ENCODE measurements at regions not wholly inside any gene's neighbourhood (a gene's known extent, or its start where the extent isn't known, plus 50 kb on each side); places are given as distances from the start of the nearest gene placed in this dataset.

DNA sequence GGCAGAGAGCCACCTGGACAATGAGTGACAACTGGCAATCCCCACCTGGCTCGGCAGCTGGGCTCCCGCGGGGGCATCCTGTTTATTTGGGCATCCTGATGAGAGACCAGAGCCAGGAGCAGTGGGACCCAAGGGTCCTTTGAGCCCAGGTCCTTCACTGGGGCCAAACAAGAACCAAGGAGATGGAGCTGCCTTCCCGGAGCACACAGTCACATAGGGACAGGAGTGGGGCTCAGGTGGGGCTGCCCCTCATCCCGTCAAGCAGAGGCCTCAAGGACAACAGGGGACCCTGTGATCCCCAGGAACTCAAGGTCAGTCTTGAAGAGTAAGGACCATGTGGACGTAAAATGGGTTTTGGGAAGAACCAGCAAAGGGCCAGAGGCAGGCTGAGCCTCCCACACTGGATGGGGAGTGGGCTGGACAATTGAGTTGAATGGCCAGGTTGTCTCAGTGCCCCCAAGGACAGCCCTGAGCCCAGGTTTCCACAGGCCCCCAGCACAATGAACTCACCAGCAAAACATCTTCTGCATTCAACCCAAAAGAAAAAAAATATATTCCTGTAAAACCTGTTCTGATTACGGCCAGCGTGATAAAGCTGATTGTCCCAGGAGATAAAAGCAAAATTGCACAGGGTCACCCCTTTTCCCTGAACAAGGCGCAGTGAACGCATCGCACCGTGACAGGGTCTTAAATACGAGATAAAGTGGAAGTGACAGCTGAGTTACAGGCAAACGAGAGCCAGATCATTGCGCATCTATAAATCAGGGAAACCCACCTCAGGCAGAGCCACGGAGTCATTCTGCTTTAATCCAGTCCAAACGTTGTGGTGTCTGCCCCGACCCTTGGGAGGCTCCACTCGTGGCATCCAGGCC is 86.2 kb downstream of the ANKRD60 start:
- no peak overlapping the region for H3K18ac ChIP-seq (ENCODE audit: low read length)
- peaks cover 3% of the 10 kb centered on the region for H3K79me1 ChIP-seq (ENCODE audit: low read length)
- H3K4me3 ChIP-seq (ENCODE audit: low read depth, low read length) = no peak overlapping the region
- peaks cover 9 to 11% of the 10 kb centered on the region in 2 experiments for H3K4me1 ChIP-seq (ENCODE audit: control insufficient read depth in 1 of 2, insufficient read depth in 2 of 2, low read length in 2 of 2)
- H2AK5ac ChIP-seq (ENCODE audit: low read length) = no peak overlapping the region
- H2BK12ac ChIP-seq (ENCODE audit: low read length) = no peak overlapping the region
- H3K27ac ChIP-seq (ENCODE audit: low read depth, low read length) = no peak overlapping the region
- no peak overlapping the region for H4K8ac ChIP-seq (ENCODE audit: low read depth, low read length)
- no peak overlapping the region for H2BK5ac ChIP-seq (ENCODE audit: low read depth, low read length, poor library complexity)
- no peak overlapping the region for H3K14ac ChIP-seq (ENCODE audit: low read length)
- DNase-seq = peak; percentile 49 to 84
- no peak overlapping the region for H3K23ac ChIP-seq (ENCODE audit: low read length)
- H3K9ac ChIP-seq (ENCODE audit: low read length) = no peak overlapping the region
- H3K9me3 ChIP-seq (ENCODE audit: insufficient read depth, low read depth, low read length) = peaks cover 8% of the 10 kb centered on the region
- H4K91ac ChIP-seq (ENCODE audit: low read depth, low read length) = peak overlapping the region; percentile 7
- no peaks in the 10 kb centered on the region for H3K79me2 ChIP-seq (ENCODE audit: control insufficient read depth, insufficient read depth, low read length, poor library complexity)
- H3K4me2 ChIP-seq (ENCODE audit: low read length) = no peak overlapping the region
- no peak overlapping the region for H2AFZ ChIP-seq (ENCODE audit: insufficient read depth, low read length, poor library complexity)
- peak overlapping the region; percentile 2 for H2BK120ac ChIP-seq (ENCODE audit: insufficient read depth, low read length, poor library complexity)
- no peaks in the 10 kb centered on the region for H3K36me3 ChIP-seq (ENCODE audit: control insufficient read depth in 1 of 2, insufficient read depth in 2 of 2, low read length in 2 of 2)
- H3K4ac ChIP-seq (ENCODE audit: low read depth, low read length) = no peak overlapping the region
- H3K27me3 ChIP-seq (ENCODE audit: insufficient read depth, low read length) = no peaks in the 10 kb centered on the region
- no CpG with 5 or more reads among the region's 19 CpGs for WGBS (ENCODE audit: extremely low coverage, insufficient coverage, insufficient read length)
- H4K12ac ChIP-seq (ENCODE audit: low read depth, low read length) = no peak overlapping the region

DNA sequence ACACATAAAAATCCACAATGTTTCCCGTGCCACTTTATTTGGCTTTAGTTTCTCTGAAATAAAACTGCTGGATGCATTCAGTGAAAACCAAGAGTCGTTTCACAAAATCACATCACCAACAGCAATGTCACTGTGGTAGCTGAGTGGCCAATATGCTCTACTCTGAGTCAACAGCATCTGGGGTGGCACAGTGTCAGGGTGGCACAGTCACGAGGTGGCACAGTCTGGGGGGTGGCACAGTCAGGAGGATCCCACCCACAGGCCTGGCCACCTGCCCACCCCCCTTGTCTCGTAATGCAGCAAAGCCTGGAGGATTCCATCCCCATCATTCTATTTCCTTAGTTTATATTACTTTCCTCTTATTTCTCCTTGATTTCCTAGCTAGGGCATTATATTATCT is 87.0 kb downstream of the ANKRD60 start:
- Histone ChIP-seq H2BK12ac (ENCODE audit: low read length) (no peak overlapping the region), H3K9me3 (ENCODE audit: insufficient read depth, low read depth, low read length) (peaks cover 7% of the 10 kb centered on the region), H3K9ac (ENCODE audit: low read length) (no peak overlapping the region), H3K79me1 (ENCODE audit: low read length) (peaks cover 3% of the 10 kb centered on the region), H3K36me3 (ENCODE audit: control insufficient read depth in 1 of 2, insufficient read depth in 2 of 2, low read length in 2 of 2) (no peaks in the 10 kb centered on the region), H3K23ac (ENCODE audit: low read length) (no peak overlapping the region), H4K12ac (ENCODE audit: low read depth, low read length) (no peak overlapping the region), H3K4ac (ENCODE audit: low read depth, low read length) (no peak overlapping the region), H3K4me1 (ENCODE audit: control insufficient read depth in 1 of 2, insufficient read depth in 2 of 2, low read length in 2 of 2) (peaks cover 9 to 11% of the 10 kb centered on the region in 2 experiments), H3K14ac (ENCODE audit: low read length) (no peak overlapping the region), H2BK5ac (ENCODE audit: low read depth, low read length, poor library complexity) (no peak overlapping the region), H4K8ac (ENCODE audit: low read depth, low read length) (no peak overlapping the region), H3K4me2 (ENCODE audit: low read length) (no peak overlapping the region), H2AK5ac (ENCODE audit: low read length) (no peak overlapping the region), H3K79me2 (ENCODE audit: control insufficient read depth, insufficient read depth, low read length, poor library complexity) (no peaks in the 10 kb centered on the region), H3K27me3 (ENCODE audit: insufficient read depth, low read length) (no peaks in the 10 kb centered on the region), H3K4me3 (ENCODE audit: low read depth, low read length) (no peak overlapping the region), H4K91ac (ENCODE audit: low read depth, low read length) (no peak overlapping the region), H2AFZ (ENCODE audit: insufficient read depth, low read length, poor library complexity) (no peak overlapping the region), H2BK120ac (ENCODE audit: insufficient read depth, low read length, poor library complexity) (no peak overlapping the region), H3K27ac (ENCODE audit: low read depth, low read length) (no peak overlapping the region), H3K18ac (ENCODE audit: low read length) (no peak overlapping the region)
- DNase-seq = no peak
- WGBS (ENCODE audit: extremely low coverage, insufficient coverage, insufficient read length) = no CpG with 5 or more reads among the region's 4 CpGs

DNA sequence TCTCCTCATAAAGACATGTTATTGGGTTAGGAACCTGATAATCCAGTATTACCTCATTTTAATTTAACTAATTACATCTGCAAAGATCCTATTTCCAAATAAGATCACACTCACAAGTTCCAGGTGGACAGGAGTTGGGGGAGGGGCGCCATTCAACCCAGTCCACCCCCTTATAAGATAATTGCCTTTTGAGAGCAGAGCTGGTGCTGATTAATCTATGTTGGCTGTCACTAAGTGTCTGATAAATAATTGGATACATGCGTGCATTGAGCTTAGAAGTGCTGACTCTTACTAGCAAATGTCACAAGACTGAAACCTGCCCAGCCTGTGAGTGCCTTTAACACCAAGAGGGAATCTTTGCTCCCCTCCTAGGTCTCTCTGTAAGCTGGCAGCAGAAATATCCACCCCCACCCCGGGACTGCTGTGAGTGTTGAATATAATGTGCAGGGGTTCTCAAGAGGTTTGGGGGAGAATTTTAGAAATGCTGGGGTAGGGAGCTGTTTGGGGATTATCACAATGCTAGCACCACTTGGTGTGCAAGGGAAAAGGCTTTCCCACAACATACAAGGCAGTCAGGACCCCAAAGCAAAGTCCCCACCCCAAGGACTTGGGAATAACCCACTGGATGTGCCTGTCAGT is 87.5 kb downstream of the ANKRD60 start:
- Histone ChIP-seq H3K4me3 (ENCODE audit: low read depth, low read length) (no peak overlapping the region), H2BK120ac (ENCODE audit: insufficient read depth, low read length, poor library complexity) (no peak overlapping the region), H2AK5ac (ENCODE audit: low read length) (no peak overlapping the region), H3K27ac (ENCODE audit: low read depth, low read length) (no peak overlapping the region), H3K4ac (ENCODE audit: low read depth, low read length) (no peak overlapping the region), H4K8ac (ENCODE audit: low read depth, low read length) (no peak overlapping the region), H3K79me2 (ENCODE audit: control insufficient read depth, insufficient read depth, low read length, poor library complexity) (no peaks in the 10 kb centered on the region), H2BK12ac (ENCODE audit: low read length) (no peak overlapping the region), H2AFZ (ENCODE audit: insufficient read depth, low read length, poor library complexity) (no peak overlapping the region), H2BK5ac (ENCODE audit: low read depth, low read length, poor library complexity) (no peak overlapping the region), H3K4me1 (ENCODE audit: control insufficient read depth in 1 of 2, insufficient read depth in 2 of 2, low read length in 2 of 2) (peaks cover 9 to 11% of the 10 kb centered on the region in 2 experiments), H3K14ac (ENCODE audit: low read length) (no peak overlapping the region), H4K91ac (ENCODE audit: low read depth, low read length) (no peak overlapping the region), H3K9me3 (ENCODE audit: insufficient read depth, low read depth, low read length) (peaks cover 7% of the 10 kb centered on the region), H3K18ac (ENCODE audit: low read length) (no peak overlapping the region), H3K27me3 (ENCODE audit: insufficient read depth, low read length) (no peaks in the 10 kb centered on the region), H4K12ac (ENCODE audit: low read depth, low read length) (no peak overlapping the region), H3K9ac (ENCODE audit: low read length) (no peak overlapping the region), H3K23ac (ENCODE audit: low read length) (no peak overlapping the region), H3K36me3 (ENCODE audit: control insufficient read depth in 1 of 2, insufficient read depth in 2 of 2, low read length in 2 of 2) (no peaks in the 10 kb centered on the region), H3K4me2 (ENCODE audit: low read length) (no peak overlapping the region), H3K79me1 (ENCODE audit: low read length) (peaks cover 3% of the 10 kb centered on the region)
- DNase-seq = peak in 1 of 2 donors; percentile 7
- no CpG with 5 or more reads among the region's 3 CpGs for WGBS (ENCODE audit: extremely low coverage, insufficient coverage, insufficient read length)

DNA sequence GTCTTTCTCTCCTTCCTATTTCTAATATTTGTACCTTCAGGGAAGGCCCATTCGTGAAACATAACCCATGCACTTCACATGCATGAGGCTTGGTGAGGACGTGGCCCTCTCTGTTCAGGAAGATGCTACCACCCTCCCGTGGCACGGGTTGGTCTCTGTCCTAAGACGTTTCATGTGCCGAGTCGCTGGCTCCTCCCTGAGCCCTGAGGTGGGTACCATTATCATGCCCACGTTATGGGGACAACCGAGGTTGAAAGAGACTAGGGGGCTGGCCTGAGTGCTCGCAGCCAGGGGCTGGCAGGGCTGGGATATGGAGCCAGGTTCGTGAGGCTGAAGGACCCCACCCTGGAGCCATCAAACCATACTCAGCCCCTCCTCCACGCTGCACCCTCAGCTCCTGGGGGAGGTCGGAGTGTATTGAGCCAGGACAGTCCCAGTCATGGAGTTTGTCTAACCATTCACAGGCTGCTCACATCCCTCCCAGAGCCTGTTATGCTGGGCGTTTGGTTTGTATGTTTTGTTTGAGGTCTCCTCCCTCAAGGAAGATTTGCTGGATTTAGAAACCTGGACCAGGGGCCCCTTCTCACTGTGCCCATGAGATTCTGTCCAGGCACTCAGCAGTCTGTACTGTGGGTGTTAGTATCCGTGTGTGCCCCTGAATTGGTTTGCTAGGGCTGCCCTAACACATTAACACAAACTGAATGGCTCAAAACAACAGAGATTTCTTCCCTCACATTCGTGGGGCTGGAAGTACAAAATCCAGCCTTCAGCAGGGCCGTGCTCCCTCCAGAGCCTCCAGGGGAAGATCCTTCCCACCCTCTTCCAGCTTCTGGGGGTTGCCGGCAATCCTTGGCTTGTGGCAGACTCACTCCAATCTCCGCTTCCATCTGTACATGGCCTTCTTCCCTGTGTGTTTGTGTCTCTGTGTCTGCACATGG is 88.3 kb downstream of the ANKRD60 start:
- no peak overlapping the region for H2BK12ac ChIP-seq (ENCODE audit: low read length)
- no peak overlapping the region for H3K18ac ChIP-seq (ENCODE audit: low read length)
- no peak for DNase-seq
- H4K91ac ChIP-seq (ENCODE audit: low read depth, low read length) = no peak overlapping the region
- peaks cover 9 to 11% of the 10 kb centered on the region in 2 experiments for H3K4me1 ChIP-seq (ENCODE audit: control insufficient read depth in 1 of 2, insufficient read depth in 2 of 2, low read length in 2 of 2)
- no peak overlapping the region for H4K12ac ChIP-seq (ENCODE audit: low read depth, low read length)
- H3K23ac ChIP-seq (ENCODE audit: low read length) = no peak overlapping the region
- H3K27ac ChIP-seq (ENCODE audit: low read depth, low read length) = no peak overlapping the region
- H3K4me3 ChIP-seq (ENCODE audit: low read depth, low read length) = no peak overlapping the region
- H3K27me3 ChIP-seq (ENCODE audit: insufficient read depth, low read length) = no peaks in the 10 kb centered on the region
- H3K9ac ChIP-seq (ENCODE audit: low read length) = no peak overlapping the region
- no peak overlapping the region for H2AFZ ChIP-seq (ENCODE audit: insufficient read depth, low read length, poor library complexity)
- no peak overlapping the region for H2BK5ac ChIP-seq (ENCODE audit: low read depth, low read length, poor library complexity)
- no peak overlapping the region for H2AK5ac ChIP-seq (ENCODE audit: low read length)
- no CpG with 5 or more reads among the region's 19 CpGs for WGBS (ENCODE audit: extremely low coverage, insufficient coverage, insufficient read length)
- no peak overlapping the region for H4K8ac ChIP-seq (ENCODE audit: low read depth, low read length)
- no peaks in the 10 kb centered on the region for H3K36me3 ChIP-seq (ENCODE audit: control insufficient read depth in 1 of 2, insufficient read depth in 2 of 2, low read length in 2 of 2)
- H3K4ac ChIP-seq (ENCODE audit: low read depth, low read length) = no peak overlapping the region
- H2BK120ac ChIP-seq (ENCODE audit: insufficient read depth, low read length, poor library complexity) = no peak overlapping the region
- no peak overlapping the region for H3K14ac ChIP-seq (ENCODE audit: low read length)
- peaks cover 7% of the 10 kb centered on the region for H3K9me3 ChIP-seq (ENCODE audit: insufficient read depth, low read depth, low read length)
- H3K79me2 ChIP-seq (ENCODE audit: control insufficient read depth, insufficient read depth, low read length, poor library complexity) = no peaks in the 10 kb centered on the region
- H3K4me2 ChIP-seq (ENCODE audit: low read length) = no peak overlapping the region
- peaks cover 3% of the 10 kb centered on the region for H3K79me1 ChIP-seq (ENCODE audit: low read length)
